Thyroid gland (tissue), 4 donors: ENCODE measurements at regions not wholly inside any gene's neighbourhood (a gene's known extent, or its start where the extent isn't known, plus 50 kb on each side); places are given as distances from the start of the nearest gene placed in this dataset.

Experiments
- DNase-seq, 2 donors: peaks; one replicate each; pipeline ENCODE4 v3.0.0-alpha.2; 2019
- H3K27ac ChIP-seq, 3 donors: fragments of 200-600 bp; sonication (generic); 1 replicate in 2 of 3; 2 replicates in 1 of 3; pipeline ENCODE4 v1.5.1; 2016 to 2019; ENCODE audit warnings: mild to moderate bottlenecking in 1 of 3, moderate library complexity in 1 of 3
- H3K27me3 ChIP-seq: fragments of 200-600 bp; sonication (generic); one replicate; pipeline ENCODE4 v1.5.1; 2019
- H3K36me3 ChIP-seq, 2 donors: fragments of 200-600 bp; sonication (generic); one replicate each; pipeline ENCODE4 v1.5.1; 2016 to 2019
- H3K4me1 ChIP-seq, 2 donors: fragments of 200-600 bp; sonication (generic); one replicate each; pipeline ENCODE4 v1.5.1; 2017 to 2019
- H3K4me3 ChIP-seq, 3 donors: fragments of 200-600 bp; sonication (generic); replicated peaks in 1 of 3; 1 replicate in 2 of 3; 2 replicates in 1 of 3; pipeline ENCODE4 v1.5.1; 2016; ENCODE audit warnings: mild to moderate bottlenecking in 1 of 3
- H3K9me3 ChIP-seq: fragments of 200-600 bp; sonication (generic); one replicate; pipeline ENCODE4 v1.5.1; 2017
- POLR2A ChIP-seq, 2 donors: fragments of 450-650 bp; IDR thresholded peaks; one replicate each; pipeline ENCODE4 v1.6.1; 2017; ENCODE audit warnings: antibody characterized with exemption in 2 of 2, mild to moderate bottlenecking in 2 of 2, moderate library complexity in 1 of 2
- WGBS, 2 donors: methylation state at CpG; one replicate each; pipeline ENCODE4 v1.1.5; 2017; 5-methylcytosine and 5-hydroxymethylcytosine counted together
- intact Hi-C: fragments of 100-400 bp; cut with DNase I; formaldehyde crosslinking; loops from one replicate; pipeline ENCODE4 v1.15.1; 2023
- TF ChIP-seq, protein P1 (sequence below), 6 experiments: fragments of 200-600 bp in 3 of 6; fragments of 450-650 bp in 3 of 6; sonication (generic) in 3 of 6; IDR thresholded peaks; one replicate each; pipeline ENCODE4 v1.5.1; 2016 to 2019; ENCODE audit warnings: antibody characterized with exemption in 6 of 6, mild to moderate bottlenecking in 2 of 6, inconsistent platforms in 1 of 6, moderate library complexity in 1 of 6

- H3K4me3 ChIP-seq: no peak overlapping the region
- WGBS, 2 donors: 100% methylated on average over 1 of the region's 1 CpG
- no peaks in the 10 kb centered on the region for H3K9me3 ChIP-seq
- no peaks in the 10 kb centered on the region for H3K4me1 ChIP-seq
- TF ChIP-seq, protein P1, sequence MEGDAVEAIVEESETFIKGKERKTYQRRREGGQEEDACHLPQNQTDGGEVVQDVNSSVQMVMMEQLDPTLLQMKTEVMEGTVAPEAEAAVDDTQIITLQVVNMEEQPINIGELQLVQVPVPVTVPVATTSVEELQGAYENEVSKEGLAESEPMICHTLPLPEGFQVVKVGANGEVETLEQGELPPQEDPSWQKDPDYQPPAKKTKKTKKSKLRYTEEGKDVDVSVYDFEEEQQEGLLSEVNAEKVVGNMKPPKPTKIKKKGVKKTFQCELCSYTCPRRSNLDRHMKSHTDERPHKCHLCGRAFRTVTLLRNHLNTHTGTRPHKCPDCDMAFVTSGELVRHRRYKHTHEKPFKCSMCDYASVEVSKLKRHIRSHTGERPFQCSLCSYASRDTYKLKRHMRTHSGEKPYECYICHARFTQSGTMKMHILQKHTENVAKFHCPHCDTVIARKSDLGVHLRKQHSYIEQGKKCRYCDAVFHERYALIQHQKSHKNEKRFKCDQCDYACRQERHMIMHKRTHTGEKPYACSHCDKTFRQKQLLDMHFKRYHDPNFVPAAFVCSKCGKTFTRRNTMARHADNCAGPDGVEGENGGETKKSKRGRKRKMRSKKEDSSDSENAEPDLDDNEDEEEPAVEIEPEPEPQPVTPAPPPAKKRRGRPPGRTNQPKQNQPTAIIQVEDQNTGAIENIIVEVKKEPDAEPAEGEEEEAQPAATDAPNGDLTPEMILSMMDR (IDR thresholded peaks at IDR 0.05): no peak
- TF ChIP-seq POLR2A (IDR thresholded peaks at IDR 0.05): no peak
- no peak for DNase-seq
- intact Hi-C loops: no loop called here
- H3K27ac ChIP-seq: no peak overlapping the region
- H3K27me3 ChIP-seq: no peaks in the 10 kb centered on the region
- no peaks in the 10 kb centered on the region for H3K36me3 ChIP-seq
Observed at GRCh38 chr20:51219544-51219943, 196.6 kb upstream of the KCNG1 start.

- Histone ChIP-seq H3K4me3 (no peak overlapping the region), H3K36me3 (no peaks in the 10 kb centered on the region), H3K4me1 (no peaks in the 10 kb centered on the region), H3K27ac (no peak overlapping the region), H3K27me3 (no peaks in the 10 kb centered on the region), H3K9me3 (no peaks in the 10 kb centered on the region)
- WGBS, 2 donors: 76 to 88% methylated on average over 1 of the region's 1 CpG
- intact Hi-C loops: no loop called here
- TF ChIP-seq POLR2A (IDR thresholded peaks at IDR 0.05): no peak
- TF ChIP-seq, protein P1 (IDR thresholded peaks at IDR 0.05): no peak
- DNase-seq: no peak
Observed at GRCh38 chr20:51218603-51219002, 195.7 kb upstream of the KCNG1 start.

GRCh38 chr20:51217347-51218045, 194.6 kb upstream of the KCNG1 start:
- no peak for DNase-seq
- H3K27me3 ChIP-seq: no peaks in the 10 kb centered on the region
- intact Hi-C loops: no loop called here
- no peaks in the 10 kb centered on the region for H3K36me3 ChIP-seq
- no peaks in the 10 kb centered on the region for H3K9me3 ChIP-seq
- H3K4me3 ChIP-seq: no peak overlapping the region
- H3K27ac ChIP-seq: no peak overlapping the region
- no peaks in the 10 kb centered on the region for H3K4me1 ChIP-seq
- 95 to 98% methylated on average over 3 of the region's 3 CpGs for WGBS, 2 donors
- TF ChIP-seq, protein P1 (IDR thresholded peaks at IDR 0.05): no peak
- no peak for TF ChIP-seq POLR2A (IDR thresholded peaks at IDR 0.05)

GRCh38 chr20:51216850-51217249, 193.9 kb upstream of the KCNG1 start:
- no peaks in the 10 kb centered on the region for H3K27me3 ChIP-seq
- TF ChIP-seq, protein P1 (IDR thresholded peaks at IDR 0.05): no peak
- TF ChIP-seq POLR2A (IDR thresholded peaks at IDR 0.05): no peak
- no peaks in the 10 kb centered on the region for H3K36me3 ChIP-seq
- DNase-seq: no peak
- no peaks in the 10 kb centered on the region for H3K4me1 ChIP-seq
- no peak overlapping the region for H3K4me3 ChIP-seq
- intact Hi-C loops: no loop called here
- WGBS, 2 donors: 73 to 77% methylated on average over 3 of the region's 3 CpGs
- H3K9me3 ChIP-seq: no peaks in the 10 kb centered on the region
- H3K27ac ChIP-seq: no peak overlapping the region

DNA sequence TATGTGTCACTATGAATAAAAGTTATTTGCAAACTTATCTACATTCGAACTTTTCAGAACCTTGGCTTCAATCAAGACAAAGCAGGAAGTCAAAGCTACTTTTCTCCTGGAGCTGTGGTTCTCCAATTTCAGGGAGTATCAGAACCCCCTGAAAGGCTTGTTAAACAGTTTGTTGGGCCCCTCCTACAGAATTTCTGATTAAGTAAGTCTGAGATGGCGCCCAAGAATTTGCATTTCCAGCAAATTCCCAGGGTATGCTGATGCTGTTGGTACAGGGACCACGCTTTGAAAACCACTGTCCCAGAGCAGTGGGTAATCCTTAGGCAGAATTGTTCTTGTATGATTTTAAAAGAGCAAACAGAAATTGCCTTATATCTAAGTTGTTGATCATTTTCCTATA, 189.9 kb upstream of the KCNG1 start:
- Histone ChIP-seq H3K36me3 (no peaks in the 10 kb centered on the region), H3K4me1 (no peaks in the 10 kb centered on the region), H3K4me3 (no peak overlapping the region), H3K27ac (no peak overlapping the region), H3K27me3 (no peaks in the 10 kb centered on the region), H3K9me3 (no peaks in the 10 kb centered on the region)
- TF ChIP-seq POLR2A (IDR thresholded peaks at IDR 0.05): no peak
- TF ChIP-seq, protein P1 (IDR thresholded peaks at IDR 0.05): no peak
- no peak for DNase-seq
- intact Hi-C loops: no loop called here
- 58 to 78% methylated on average over 3 of the region's 3 CpGs for WGBS, 2 donors
